Uterus (tissue), 2 donors: ENCODE measurements at regions not wholly inside any gene's neighbourhood (a gene's known extent, or its start where the extent isn't known, plus 50 kb on each side); places are given as distances from the start of the nearest gene placed in this dataset.
"Not testable (repeated sequence)": the region's sequence is repeated elsewhere in the genome, so short reads cannot be mapped to it uniquely, and the experiment has no call there.

Experiments used
- POLR2A ChIP-seq, 2 donors: fragments of 450-650 bp; IDR thresholded peaks; one replicate each; pipeline ENCODE4 v1.6.1; 2016; ENCODE audit warnings: antibody characterized with exemption in 2 of 2, mild to moderate bottlenecking in 1 of 2, moderate library complexity in 1 of 2
- TF ChIP-seq, protein P1 (sequence below), 4 experiments: fragments of 200-600 bp in 2 of 4; fragments of 450-650 bp in 2 of 4; sonication (generic) in 2 of 4; IDR thresholded peaks; one replicate each; pipeline ENCODE4 v1.5.1; 2016 to 2019; ENCODE audit warnings: antibody characterized with exemption in 4 of 4, mild to moderate bottlenecking in 2 of 4, moderate library complexity in 1 of 4

DNA sequence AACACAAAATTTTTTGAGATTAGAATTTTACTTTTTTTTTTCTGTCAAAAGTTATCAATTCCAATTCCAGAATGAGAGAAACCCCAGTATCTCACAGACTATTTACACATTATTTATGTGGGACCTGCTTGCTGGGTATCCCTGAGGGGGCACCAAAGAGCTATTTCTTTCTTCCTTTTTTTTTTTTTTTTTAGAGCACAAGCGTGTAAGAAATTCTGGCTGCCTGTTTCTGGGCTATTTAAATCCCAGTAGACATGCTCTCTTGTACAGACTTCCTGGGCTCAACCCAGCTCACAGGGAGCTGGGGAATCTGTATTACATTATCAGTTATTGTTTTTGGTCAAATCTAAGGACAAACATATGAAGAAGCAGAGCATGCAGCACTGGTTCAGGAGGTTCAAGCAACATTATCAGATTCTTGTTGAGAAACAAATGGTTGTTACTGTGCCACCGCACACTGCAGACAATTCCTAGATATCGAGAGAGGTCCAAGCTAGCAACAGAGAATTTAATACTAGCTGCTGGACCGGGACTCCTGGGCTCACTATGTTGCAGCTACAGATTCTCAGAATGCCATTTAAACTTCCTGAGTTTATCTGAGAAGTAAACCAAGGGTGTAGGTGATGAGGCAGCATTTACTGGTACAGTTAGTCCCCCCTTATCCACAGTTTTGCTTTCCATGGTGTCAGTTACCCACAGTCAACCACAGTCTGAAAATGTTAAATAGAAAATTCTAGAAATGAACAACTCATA, 83.3 kb upstream of the NBPF26 start:
- not testable (repeated sequence) for TF ChIP-seq POLR2A (IDR thresholded peaks at IDR 0.05)
- TF ChIP-seq, protein P1, sequence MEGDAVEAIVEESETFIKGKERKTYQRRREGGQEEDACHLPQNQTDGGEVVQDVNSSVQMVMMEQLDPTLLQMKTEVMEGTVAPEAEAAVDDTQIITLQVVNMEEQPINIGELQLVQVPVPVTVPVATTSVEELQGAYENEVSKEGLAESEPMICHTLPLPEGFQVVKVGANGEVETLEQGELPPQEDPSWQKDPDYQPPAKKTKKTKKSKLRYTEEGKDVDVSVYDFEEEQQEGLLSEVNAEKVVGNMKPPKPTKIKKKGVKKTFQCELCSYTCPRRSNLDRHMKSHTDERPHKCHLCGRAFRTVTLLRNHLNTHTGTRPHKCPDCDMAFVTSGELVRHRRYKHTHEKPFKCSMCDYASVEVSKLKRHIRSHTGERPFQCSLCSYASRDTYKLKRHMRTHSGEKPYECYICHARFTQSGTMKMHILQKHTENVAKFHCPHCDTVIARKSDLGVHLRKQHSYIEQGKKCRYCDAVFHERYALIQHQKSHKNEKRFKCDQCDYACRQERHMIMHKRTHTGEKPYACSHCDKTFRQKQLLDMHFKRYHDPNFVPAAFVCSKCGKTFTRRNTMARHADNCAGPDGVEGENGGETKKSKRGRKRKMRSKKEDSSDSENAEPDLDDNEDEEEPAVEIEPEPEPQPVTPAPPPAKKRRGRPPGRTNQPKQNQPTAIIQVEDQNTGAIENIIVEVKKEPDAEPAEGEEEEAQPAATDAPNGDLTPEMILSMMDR (IDR thresholded peaks at IDR 0.05) = not testable (repeated sequence)
